Ascending aorta (tissue), 2 donors: ENCODE measurements at regions not wholly inside any gene's neighbourhood (a gene's known extent, or its start where the extent isn't known, plus 50 kb on each side); places are given as distances from the start of the nearest gene placed in this dataset.

Source experiments
- DNase-seq, 2 donors: peaks; one replicate each; pipeline ENCODE4 v3.0.0-alpha.2; 2019; ENCODE audit warnings: low spot score in 2 of 2
- H3K27ac ChIP-seq, 2 donors: fragments of 200-600 bp; sonication (generic); one replicate each; pipeline ENCODE4 v1.5.1; 2016 to 2017; ENCODE audit warnings: mild to moderate bottlenecking in 1 of 2
- H3K27me3 ChIP-seq: fragments of 200-600 bp; sonication (generic); one replicate; pipeline ENCODE4 v1.5.1; 2017
- H3K36me3 ChIP-seq, 2 donors: fragments of 200-600 bp; sonication (generic); one replicate each; pipeline ENCODE4 v1.5.1; 2016
- H3K4me1 ChIP-seq, 2 donors: fragments of 200-600 bp; sonication (generic); one replicate each; pipeline ENCODE4 v1.5.1; 2016 to 2017; ENCODE audit warnings: mild to moderate bottlenecking in 1 of 2
- H3K4me3 ChIP-seq, 2 donors: fragments of 200-600 bp; sonication (generic); one replicate each; pipeline ENCODE4 v1.5.1; 2016 to 2017; ENCODE audit warnings: mild to moderate bottlenecking in 1 of 2
- H3K9me3 ChIP-seq, 2 donors: fragments of 200-600 bp; sonication (generic); one replicate each; pipeline ENCODE4 v1.5.1; 2016
- CTCF ChIP-seq, 3 experiments: fragments of 200-600 bp in 2 of 3; fragments of 450-650 bp in 1 of 3; sonication (generic) in 2 of 3; IDR thresholded peaks; one replicate each; pipeline ENCODE4 v1.5.1; 2016 to 2019; ENCODE audit warnings: antibody characterized with exemption in 3 of 3, mild to moderate bottlenecking in 1 of 3, moderate library complexity in 1 of 3
- intact Hi-C: fragments of 100-400 bp; cut with DNase I; formaldehyde crosslinking; loops from one replicate; pipeline ENCODE4 v1.15.1; 2023

DNA sequence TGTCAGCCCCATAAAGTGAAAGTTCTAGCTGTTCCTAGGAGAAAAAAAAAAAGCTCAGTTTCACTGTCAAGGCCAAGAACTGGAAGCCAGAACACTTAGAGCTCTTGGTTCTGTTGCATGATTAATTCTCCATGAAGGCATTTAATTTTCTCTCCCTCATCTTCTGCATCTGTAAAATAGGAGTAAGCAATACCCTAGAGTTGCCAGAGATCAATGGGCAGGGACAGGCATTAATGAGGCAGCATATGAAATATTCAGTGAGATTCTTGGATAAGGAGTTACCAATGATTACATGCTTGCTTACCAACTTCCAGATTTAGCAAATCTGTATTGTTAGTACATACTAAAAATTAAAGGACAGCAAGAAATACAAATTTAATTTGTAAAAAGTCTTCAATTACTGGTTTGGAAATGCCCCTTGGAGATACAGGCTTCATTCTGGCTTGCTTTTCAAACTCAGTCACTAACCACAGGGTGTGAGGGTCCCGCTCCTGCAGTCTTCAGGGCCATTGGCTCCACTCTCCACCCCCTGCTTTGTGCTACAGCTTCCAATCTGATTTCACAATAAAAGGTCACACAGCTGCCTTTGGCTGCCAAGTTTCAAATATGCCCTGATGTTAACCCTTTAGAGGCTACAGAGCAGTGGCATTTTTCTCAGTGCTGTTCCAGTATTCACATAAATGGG lies 624.6 kb downstream of the BNC2 start:
- no peak for DNase-seq
- no peaks in the 10 kb centered on the region for H3K9me3 ChIP-seq
- H3K27me3 ChIP-seq, result no peaks in the 10 kb centered on the region
- peak overlapping the region in 1 of 2 donors; percentile 14 for H3K27ac ChIP-seq
- peaks cover 0 to 7% of the 10 kb centered on the region in 2 donors for H3K4me1 ChIP-seq
- no peak overlapping the region for H3K4me3 ChIP-seq
- H3K36me3 ChIP-seq, result no peaks in the 10 kb centered on the region
- intact Hi-C loops, result loop anchor here (5.0 kb wide), 1 partner anchor 49 kb away; no protein-coding TSS in a partner anchor
- TF ChIP-seq CTCF (IDR thresholded peaks at IDR 0.05), result no peak

- H3K9me3 ChIP-seq, result no peaks in the 10 kb centered on the region
- H3K36me3 ChIP-seq, result no peaks in the 10 kb centered on the region
- intact Hi-C loops, result loop anchor here (5.0 kb wide), 1 partner anchor 49 kb away; no protein-coding TSS in a partner anchor
- no peak overlapping the region for H3K27ac ChIP-seq
- no peak for DNase-seq
- TF ChIP-seq CTCF (IDR thresholded peaks at IDR 0.05), result no peak
- peaks cover 0 to 7% of the 10 kb centered on the region in 2 donors for H3K4me1 ChIP-seq
- no peak overlapping the region for H3K4me3 ChIP-seq
- no peaks in the 10 kb centered on the region for H3K27me3 ChIP-seq
Observed at GRCh38 chr9:16246785-16247184, 623.7 kb downstream of the BNC2 start.

- Histone ChIP-seq H3K9me3 (no peaks in the 10 kb centered on the region), H3K36me3 (no peaks in the 10 kb centered on the region), H3K4me1 (peaks cover 0 to 7% of the 10 kb centered on the region in 2 donors), H3K27ac (no peak overlapping the region), H3K27me3 (no peaks in the 10 kb centered on the region), H3K4me3 (no peak overlapping the region)
- DNase-seq, result no peak
- no peak for TF ChIP-seq CTCF (IDR thresholded peaks at IDR 0.05)
- intact Hi-C loops, result loop anchor here (5.0 kb wide), 1 partner anchor 50 kb away; no protein-coding TSS in a partner anchor
Observed at GRCh38 chr9:16247188-16247875, 623.1 kb downstream of the BNC2 start.

DNA sequence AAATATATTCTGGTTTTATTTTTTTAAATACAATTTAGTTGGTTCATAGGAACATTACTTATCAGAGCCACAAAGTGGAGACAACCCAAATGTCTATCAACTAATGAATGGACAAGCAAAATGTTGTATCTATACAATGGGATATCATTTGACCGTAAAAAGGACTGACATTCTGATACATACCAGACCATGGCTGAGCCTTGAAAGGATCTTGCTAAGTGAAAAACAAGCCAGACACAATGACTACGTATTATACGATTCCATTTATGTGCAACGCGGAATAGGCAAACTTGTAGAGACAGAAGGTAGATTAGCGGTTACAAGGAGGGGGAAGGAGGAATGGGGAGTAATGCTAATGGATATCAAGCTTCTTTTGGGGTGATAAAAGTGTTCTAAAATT lies 621.6 kb downstream of the BNC2 start:
- TF ChIP-seq CTCF (IDR thresholded peaks at IDR 0.05), result no peak
- Histone ChIP-seq H3K27ac (no peak overlapping the region), H3K36me3 (no peaks in the 10 kb centered on the region), H3K9me3 (no peaks in the 10 kb centered on the region), H3K4me3 (no peak overlapping the region), H3K4me1 (peaks cover 0 to 7% of the 10 kb centered on the region in 2 donors), H3K27me3 (no peaks in the 10 kb centered on the region)
- no peak for DNase-seq
- intact Hi-C loops, result loop anchor here (5.0 kb wide), 1 partner anchor 52 kb away; no protein-coding TSS in a partner anchor

DNA sequence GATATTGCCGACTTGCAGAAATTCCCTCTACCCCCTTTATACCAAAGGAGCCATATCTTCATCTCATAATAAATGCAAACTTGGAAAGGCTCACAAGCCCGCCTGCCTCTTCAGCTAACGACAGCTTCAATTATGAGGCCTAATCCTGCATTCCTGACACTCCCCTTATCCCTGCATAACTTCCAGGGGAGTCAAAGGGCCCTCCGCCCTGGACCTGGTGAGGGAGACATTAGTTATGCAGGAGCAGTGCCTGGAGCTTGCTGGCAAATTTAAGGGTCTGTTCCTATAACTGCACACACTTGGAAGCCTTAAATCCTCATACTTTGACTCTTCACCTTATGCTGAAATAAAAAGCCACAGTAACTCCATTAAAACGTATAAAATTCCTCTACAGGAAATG lies 617.9 kb downstream of the BNC2 start:
- Histone ChIP-seq H3K4me3 (no peak overlapping the region), H3K9me3 (no peaks in the 10 kb centered on the region), H3K4me1 (no peaks in the 10 kb centered on the region), H3K27me3 (no peaks in the 10 kb centered on the region), H3K36me3 (no peaks in the 10 kb centered on the region), H3K27ac (no peak overlapping the region)
- TF ChIP-seq CTCF (IDR thresholded peaks at IDR 0.05), result no peak
- DNase-seq, result peak in 1 of 2 donors; percentile 7
- intact Hi-C loops, result no loop called here
